Inferior parietal cortex (tissue), 1 donor: ENCODE measurements at regions not wholly inside any gene's neighbourhood (a gene's known extent, or its start where the extent isn't known, plus 50 kb on each side); places are given as distances from the start of the nearest gene placed in this dataset.

ENCODE experiments used
- DNase-seq: peaks from one replicate; pipeline ENCODE4 v3.0.0-alpha.2; 2016; ENCODE audit errors: extremely low spot score

DNA sequence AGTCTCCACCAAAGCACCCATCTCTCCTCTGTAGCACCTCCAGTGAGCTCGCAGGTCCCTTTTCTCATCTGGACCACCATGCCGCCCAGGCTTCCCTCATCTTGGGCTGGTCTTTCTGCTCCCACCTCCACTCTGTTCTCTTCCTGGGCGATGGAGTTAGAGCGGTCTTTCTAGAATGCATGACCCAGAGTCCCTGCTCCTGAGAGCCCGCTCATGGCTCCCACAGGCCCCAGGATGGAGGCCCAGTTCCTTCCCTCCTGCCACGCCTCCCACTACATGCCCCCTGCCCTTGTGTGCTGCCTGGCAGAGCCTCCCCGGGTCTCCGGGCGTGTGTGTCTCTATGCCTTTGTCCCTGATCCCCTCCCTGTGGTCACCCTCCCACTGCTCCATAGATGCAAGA lies 100.7 kb upstream of the RTL1 start:
- no peak for DNase-seq

DNA sequence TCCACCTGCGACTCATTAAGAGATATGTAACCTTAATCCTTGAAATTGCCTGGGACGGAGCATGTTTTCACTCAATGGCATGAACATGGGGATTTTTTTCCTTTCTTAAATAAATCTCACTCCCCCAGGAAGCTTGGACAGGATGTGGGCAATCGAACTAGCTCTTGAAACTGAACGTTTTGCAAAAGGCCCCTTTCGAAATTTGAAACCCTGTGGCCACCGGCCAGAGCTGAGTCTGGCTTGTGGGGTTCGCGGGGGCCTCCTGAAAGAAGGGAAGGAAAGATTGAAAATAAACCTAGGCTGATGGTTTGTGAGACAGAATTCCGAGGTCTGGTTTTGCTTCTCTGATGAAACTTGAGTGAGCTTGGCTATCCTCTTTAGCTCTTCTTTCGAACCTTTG lies 101.4 kb upstream of the RTL1 start:
- DNase-seq = no peak

DNA sequence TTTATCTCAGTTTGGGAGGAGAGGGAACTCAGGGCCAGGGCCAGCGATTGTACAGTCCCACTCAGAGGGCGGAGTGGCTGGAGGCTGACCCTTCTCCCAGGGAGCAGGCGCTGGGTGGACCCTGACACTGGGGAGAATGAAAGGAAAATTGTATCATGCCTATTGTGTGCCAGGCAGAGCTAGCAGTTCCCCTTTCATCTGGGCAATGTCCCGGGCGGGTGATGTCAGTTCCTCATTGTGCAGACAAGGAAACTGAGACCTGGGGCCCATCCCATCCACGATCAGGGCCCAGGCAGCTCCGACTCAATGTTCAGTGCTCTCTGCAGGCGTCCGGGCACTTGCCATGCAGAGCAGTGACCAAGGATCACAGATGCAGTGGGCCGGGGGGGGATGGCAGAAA lies 101.9 kb upstream of the RTL1 start:
- no peak for DNase-seq

DNA sequence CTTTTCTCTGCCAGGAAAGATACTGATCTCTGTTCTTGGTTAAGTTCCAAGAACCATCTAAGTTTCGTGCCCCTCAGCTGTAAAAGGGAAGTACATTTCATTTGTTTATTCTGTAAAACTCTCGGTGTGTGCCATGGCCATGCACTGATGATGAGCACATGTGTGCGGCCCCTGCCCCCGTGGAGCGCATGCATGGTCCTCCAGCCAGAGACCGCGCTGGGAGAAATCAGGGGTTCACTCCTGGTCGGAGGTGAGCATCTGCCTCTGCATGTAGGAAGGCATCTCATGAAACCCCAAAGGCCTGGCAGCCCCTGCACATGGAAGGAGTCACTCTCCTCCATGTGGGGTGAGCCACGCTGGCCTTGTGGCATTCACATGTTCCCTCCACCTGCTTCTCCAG lies 102.5 kb upstream of the RTL1 start:
- DNase-seq = no peak

DNA sequence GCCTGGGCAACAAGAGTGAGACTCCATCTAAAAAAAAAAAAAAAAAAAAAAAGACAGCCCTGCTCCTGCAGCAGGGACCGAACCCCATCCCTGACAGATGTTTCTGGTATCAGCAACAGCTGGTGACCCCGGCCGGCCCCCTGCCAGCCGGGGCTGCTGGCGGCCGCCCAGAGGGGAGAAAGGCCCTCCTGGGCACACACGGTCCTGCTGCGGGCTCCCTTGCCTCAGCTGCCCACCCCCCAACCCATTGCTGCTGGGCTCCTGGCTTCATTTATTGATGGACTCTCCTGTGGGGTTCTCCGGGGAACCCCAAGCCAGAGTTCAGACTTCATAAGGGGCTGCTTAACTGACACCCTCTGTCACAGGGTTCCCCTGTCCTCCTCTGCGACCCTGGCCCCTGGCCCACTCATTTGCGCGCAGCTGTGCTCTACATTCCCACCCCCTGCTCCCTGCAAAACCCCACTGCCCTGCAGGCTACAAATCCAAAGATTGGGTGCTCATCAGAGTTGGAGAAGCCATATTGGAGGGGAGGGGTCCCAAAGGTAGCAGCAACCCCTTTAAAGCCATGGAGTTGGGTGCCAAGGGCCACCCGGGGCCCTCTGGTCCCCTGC lies 103.6 kb upstream of the RTL1 start:
- no peak for DNase-seq

DNA sequence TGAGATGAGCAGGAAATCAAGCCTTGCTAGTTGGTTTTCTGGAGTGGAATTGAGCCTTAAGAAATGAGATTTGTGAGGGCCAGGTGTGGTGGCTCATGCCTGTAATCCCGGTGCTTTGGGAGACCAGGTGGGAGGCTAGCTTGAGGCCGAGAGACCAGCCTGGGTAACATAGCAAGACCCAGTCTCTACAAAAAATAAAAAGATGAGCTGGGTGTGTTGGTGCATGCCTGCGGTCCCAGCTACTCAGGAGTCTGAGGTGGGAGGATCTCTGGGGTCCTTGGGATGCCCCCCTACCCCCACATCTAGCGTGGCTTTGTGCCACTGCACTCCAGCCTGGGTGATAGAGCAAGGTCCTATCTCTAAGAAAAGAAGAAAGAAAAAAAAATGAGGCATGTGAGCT lies 104.2 kb upstream of the RTL1 start:
- DNase-seq = no peak

DNA sequence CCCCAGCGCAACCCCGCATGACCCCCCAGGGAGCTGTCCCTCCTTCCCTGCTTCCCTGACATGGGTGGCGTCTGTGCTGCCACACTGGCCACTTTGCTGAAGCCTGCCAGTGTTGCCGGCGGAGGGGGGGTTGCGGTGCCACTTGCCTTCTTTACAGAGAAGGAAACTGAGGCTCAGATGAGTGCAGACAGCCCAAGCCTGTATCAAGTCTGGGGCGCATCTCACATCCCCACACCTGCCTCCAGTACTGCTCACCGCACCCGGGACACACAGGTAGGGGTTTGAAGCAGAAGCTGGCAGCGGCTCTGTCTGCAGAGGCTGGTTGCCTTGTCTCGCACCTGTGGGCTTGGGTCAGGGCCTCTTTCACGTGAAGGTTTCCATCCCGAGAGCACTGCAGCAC lies 104.7 kb upstream of the RTL1 start:
- no peak for DNase-seq

DNA sequence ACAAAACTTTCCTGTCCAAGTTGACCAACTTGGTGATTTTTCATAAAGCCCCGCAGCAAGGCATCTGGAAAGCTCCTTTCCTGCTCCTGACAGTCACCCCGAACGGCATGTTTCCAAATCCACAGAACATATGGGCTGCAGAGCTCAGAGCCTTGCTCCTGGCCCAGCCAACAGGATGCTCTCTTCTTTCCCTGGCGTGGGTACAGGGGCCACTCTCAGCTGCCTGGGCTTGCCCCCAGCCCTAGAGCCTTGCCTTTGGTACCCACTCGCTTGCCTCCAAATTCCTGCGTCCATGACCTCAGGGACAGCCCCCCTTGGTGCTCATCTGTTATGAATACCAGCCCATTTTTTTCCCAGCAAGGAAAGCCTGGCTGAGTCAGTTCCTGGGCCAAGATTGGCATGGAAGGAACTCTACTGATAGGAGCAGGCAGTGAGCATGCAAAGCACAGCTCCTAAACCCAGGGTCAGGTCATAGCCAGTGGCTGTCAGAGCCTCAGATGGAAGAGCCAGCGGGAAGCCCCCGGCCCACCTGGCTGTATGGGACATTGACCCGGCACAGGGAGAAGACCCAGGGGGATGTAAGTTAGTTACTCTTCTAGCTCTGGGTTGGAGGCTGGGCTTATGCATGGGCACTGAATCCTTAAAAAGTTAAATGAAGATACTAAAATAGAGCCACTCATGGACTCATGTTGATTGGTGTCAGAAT lies 105.3 kb upstream of the RTL1 start:
- DNase-seq = no peak

DNA sequence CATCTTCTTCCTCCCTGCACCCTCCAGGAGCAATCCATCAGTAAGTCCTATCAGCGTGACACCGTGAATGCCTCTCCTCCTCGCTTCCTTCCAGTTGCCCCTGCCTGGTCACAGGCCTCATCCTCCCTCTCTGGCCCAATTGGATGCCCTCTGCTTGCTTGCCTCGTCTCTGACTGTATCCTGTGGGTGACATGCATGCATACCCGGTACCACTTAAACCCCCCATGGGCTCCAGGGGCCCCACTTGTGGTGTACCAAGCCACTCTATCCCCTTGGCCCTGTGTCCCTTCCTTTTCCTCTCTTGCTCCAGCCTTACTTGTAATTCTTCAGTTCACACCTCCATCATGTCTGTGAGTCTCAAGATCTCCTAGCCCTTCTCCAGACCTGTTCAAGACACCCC lies 106.0 kb upstream of the RTL1 start:
- DNase-seq = no peak

DNA sequence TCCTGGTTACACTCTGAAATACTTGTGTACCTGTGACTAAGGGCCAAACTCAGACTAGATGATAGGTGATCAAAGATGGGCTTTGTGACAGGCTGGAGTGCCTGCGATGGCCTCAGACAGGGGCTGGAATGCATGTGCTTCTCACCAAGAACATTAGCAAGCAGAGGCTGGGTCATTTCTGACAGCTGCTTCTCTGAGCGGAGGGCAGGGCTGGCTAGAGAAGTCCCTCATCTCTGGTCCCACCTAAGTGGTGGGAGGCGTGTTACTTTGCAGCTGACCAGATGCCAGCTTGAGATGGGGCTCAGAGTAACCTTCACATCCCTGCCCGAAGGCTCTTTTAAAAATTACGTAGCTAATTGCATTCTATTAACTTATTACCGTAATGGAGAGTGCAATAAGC lies 106.8 kb upstream of the RTL1 start:
- DNase-seq = no peak

DNA sequence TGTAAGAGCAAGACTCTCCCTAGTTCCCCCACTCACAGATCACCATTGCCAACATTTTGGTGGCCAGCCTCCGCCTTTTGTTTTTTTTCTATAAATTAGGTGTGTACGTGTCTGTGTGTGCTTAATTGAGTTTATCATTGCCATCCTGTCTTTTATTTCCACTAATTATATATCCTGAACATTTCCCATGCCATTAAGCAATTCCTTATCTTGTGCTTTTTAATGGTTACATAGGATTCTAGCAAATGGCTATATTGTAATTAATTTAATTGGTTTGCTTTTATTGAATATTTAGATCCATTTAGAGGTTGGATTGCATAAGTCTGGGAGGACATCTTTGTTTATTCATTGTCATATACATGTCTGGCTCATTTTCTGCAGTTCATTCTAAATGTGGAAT lies 107.3 kb upstream of the RTL1 start:
- DNase-seq = no peak

DNA sequence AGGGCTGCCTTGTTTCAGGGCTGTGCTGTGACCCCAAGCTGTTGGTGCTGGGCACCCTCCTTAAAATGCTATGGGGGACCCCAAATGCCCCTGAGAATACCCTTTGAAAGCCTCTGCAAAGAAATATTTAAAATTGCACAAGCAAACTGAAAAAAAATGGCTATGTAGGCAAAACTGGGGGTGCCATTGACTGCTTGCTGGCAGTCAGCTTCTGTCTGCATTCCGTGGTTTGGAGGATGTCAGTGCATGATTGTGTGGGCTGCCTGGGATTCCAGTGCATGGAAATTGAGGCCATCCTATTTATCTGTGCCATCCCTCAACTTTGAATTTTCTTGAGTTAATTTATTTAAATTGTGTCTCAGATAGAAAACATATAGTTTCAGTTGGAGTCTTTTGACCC lies 113.7 kb upstream of the RTL1 start:
- DNase-seq = no peak

DNA sequence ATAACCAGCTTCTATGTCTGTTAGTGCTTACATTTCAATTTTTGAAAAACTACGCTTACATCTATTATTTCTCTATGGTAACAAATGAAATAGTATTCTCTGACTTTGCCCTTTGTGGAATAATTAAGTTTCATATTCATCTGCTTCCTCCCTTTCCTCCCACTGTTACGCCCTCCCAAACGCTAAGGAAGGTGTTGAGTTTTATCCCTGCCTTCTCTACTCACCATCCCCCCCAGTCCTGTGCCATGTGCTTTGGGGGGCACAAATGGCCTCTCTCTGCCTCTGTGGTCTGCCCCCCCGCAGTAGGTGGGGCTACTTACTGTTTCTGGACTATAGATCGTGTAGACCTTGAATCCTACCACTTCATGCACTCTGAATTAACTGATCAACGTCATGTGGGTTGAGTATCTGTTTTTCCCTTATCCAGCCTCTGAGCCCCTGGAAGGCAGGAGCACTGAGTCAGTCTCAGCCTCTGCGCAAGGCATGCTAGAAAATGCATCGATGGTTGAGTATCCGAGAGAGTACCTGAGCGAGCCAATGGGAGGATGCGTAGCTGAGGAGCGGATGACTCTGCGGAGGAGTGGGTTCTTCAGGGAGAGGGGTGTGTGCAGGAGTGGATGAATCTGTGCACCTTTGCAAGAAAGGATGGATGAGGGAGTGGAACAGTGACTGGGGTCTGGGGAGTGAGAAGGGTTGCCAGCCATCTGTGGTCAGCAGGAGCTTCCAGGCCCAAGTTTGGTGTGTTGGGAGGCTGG lies 114.5 kb upstream of the RTL1 start:
- no peak for DNase-seq

DNA sequence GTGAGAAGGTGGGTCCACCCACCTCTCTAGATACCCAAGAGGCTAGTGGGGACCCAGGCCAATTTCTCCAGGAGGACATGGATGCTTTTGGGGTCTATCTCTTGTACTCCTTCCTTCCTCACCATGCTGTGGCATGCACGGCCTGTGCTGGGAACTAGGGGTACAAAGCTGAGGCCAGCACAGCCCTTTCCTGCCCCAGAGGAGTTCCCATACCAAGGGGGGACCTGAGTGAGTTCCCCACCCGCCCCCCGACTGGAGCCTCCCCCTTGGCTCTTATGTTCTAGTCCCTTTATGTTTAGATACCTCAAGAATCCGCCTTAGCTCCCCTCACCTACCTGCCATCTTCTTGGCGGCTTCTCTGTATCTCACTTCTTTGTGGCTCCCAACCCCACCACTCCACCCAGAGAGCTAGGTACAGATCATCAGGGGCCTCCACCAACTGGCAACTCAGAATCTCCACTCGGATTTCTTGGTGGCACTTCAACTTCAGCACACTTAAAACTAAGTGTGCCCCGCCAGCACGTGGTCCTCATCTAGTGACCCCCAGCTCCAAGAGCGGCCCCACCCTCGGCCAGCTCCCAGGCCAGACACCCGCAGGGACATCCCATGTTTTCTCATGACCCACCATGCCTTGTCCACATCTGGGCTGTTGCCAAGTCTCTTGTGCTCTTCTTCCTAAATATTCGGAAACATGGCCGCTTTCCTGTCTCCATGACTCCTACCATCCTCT lies 115.2 kb upstream of the RTL1 start:
- no peak for DNase-seq

DNA sequence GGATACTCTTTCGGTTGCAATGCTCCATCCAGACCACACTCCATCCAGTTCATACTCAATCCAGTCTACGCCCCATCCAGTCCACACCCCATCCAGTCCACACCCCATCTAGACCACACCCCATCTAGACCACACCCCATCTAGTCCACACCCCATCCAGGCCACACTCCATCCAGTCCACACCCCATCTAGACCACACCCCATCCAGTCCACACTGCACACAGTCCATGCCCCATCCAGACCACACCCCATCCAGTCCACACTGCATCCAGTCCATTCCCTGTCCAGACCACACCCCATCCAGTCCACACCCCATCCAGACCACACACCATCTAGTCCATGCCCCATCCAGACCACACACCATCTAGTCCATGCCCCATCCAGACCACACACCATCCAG lies 116.0 kb upstream of the RTL1 start:
- no peak for DNase-seq

DNA sequence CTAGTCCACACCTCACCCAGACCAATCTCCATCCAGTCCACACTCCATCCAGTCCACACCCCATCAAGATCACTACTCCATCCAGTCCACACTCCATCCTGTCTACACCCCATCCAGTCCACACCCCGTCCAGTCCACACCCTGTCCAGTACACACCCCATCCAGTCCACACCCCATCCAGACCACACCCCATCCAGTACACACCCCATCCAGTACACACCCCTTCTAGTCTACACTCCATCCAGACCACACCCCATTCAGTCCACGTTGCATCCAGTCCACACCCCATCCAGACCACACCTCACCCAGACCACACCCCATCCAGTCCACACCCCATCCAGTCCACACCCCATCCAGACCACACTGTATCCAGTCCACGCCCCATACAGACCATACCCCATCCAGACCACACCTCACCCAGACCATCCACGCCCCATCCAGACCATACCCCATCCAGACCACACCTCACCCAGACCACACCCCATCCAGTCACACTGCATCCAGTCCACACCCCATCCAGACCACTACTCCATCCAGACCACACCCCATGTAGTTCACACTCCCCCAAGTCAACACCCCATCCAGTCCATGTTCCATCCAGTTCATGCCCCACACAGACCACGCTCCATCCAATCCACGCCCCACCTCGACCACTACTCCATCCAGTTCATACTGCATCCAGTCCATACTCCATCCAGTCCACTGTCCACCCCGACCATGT lies 116.6 kb upstream of the RTL1 start:
- no peak for DNase-seq

DNA sequence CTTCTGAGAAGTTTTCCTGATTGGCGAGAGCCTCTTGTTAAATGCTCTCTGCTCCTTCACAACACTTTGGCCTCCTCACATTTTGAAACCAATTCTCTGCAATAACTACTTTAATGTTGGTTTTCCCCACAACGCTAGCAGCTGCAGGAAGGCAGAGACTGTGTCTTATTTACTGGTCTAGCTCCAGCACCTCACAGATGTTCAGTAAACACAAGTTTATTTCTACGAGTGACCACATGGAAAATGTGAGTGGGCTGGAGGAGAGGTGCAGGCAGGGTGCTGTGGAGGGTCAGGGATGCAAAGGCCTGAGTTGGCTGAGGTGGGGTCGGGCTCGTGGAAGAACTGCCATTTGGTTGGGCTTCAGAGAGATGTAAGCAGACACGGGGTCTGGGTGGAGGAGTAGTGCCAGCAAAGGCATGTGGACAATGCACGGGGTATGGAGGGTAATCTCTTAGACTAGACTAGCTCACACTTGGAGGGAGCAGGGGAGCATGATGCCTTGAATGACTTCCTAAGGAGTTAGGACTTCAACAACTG lies 117.4 kb upstream of the RTL1 start:
- DNase-seq = no peak

DNA sequence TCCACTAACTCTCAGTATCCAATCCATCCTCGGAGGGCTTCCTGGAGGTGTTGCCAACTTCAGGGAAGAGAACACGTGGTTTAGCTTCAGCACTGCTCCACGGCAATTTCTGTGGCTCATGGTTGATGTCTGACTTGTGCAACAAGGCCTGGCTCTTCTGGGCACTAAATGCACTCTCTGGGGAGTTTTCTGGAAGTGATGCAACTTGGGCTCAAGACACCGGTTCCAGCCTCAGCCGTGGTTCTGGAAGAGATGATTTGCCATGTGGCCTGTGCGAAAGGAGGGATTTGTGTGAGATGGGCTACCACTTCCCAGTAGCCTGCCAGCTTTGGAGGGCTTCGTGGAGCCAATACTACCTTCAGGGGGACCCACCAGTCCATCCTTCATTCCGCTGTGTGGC lies 118.6 kb upstream of the RTL1 start:
- DNase-seq = no peak

DNA sequence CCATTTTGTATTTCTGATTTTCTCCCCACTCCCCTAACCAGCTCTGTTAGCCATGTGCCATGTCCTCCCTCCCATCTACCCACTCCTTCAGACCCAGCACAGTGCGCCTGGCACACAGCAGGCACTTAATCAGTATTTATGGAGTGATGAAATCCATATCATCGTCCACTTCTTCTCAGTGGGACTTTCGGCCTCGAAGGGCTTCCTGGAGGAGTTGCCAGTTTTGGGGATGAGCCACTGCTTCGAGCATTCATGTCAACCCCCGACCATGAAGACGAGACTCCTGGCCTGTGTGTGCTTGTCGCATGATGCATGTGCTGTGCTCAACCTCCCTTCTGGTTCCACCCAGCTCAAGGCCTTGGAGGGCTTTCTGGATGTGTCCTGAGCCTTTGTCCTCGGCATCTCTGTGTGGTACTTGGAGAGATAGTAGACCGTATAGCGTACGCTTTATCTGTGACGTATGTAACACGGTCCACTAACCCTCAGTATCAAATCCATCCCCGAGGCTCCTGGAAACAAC lies 119.5 kb upstream of the RTL1 start:
- DNase-seq = no peak

DNA sequence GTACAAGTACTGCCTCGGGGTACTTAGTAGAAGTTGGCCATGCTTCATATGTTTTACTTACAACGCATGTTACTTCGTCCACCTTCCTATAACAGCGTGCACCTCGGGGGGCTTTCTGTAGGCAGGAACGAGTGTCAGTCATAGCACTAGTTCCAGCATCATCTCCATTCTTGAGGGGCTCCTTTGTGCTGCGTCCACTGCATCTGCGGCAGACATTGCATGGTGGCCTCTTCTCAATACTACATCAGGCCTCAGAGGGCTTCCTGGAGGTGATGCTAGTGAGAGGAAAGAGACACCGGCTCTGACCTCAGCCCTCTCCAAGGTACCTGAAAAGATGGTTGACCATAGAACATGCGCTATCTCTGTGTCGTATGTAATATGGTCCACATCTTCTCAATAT lies 121.2 kb upstream of the RTL1 start:
- no peak for DNase-seq

DNA sequence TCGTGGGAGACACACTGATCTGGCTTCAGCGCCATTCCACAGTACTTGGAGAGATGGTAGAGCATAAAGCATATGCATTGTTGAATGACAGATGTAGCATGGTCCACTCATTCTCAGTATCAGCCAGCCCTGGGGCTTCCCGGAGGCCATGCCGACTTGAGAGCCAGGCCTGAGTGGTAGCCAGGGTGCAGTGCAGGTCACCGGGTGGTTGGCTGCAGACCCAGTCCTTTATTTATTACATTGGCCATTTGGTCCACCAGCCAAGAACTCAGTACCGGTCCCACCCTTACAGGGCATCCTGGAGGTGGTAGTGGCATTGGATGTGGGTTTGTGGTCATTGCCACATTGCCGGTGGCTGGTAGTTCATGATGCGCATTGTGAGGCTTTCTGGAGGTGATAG lies 121.6 kb upstream of the RTL1 start:
- DNase-seq = no peak
